ENCODE measurements at regions not wholly inside any gene's neighbourhood (a gene's known extent, or its start where the extent isn't known, plus 50 kb on each side); places are given as distances from the start of the nearest gene placed in this dataset.

DNA sequence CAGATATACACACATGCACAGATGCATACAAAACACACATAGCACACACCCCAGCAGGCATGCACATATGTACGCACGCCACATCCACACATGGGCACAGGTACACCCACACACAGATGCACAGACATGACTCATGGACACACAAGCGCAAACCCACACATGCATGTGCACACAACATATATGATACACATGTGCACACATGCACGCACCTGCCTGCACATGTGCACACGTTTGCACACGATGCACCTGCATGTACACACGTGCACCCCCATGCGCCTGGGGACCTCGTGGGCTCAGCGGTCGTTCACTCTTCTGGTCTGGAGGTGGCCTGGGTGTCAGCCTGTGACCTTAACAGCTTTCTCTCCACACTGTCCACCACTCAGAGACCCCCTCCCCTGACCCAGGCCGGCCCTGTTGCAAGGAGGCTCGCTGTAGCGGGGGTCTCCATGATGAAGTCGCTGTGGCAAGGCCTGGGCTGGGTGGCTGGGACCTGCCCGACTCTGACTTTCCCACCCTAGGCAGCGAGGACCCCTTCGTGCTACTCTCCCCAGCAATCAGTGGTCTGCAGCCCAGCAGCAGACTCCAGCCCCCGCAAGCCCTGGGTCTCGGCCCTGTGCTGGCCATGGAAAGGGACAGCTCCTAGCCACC lies 92.1 kb upstream of the TTC34 start:
- 90% methylated on average over 20 of the region's 20 CpGs for WGBS
- Histone ChIP-seq H3K36me3 (ENCODE audit: insufficient read depth, low read length) (no peaks in the 10 kb centered on the region), H3K27ac (ENCODE audit: low read depth, low read length) (no peak overlapping the region), H3K4me1 (ENCODE audit: insufficient read depth, low read length) (no peaks in the 10 kb centered on the region), H3K4me3 (ENCODE audit: low read length) (no peak overlapping the region), H3K27me3 (ENCODE audit: insufficient read depth, low read length) (no peaks in the 10 kb centered on the region), H3K9me3 (ENCODE audit: insufficient read depth, low read depth, low read length) (peaks cover 89% of the 10 kb centered on the region), H3K9ac (ENCODE audit: low read depth, low read length) (no peak overlapping the region)

DNA sequence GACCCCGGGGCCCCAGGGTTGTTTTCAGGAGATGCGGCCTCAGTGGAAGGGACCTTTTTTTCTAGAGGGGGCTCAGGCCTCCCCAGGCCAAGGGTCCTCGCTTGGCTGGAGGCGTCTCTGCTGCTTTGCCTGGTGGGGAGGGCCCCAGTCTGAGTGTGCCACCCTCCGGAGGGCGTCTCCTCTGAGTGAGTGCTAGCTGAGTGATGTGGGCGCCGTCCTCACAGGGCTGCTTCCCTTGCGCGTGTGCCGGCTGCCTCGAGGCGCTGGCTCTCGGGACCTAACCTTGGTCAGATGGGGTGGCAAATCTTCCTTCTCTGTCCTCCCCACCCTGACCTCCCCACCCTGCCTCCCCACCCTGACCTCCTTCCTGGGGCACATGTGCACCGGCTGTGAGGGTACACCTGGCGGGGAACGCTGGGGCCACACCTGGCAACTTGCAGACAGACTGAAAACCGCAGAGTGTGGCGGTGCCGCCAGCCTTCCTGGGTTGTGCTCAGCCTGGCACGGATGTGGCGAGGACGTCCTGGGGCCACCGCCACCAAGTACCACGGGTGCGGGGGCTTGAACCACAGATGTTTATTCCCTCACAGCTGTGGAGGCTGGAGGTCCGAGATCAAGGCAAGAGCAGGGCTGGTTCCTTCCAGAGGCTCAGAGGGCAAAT lies 93.0 kb upstream of the TTC34 start:
- Histone ChIP-seq H3K27me3 (ENCODE audit: insufficient read depth, low read length) (no peaks in the 10 kb centered on the region), H3K4me1 (ENCODE audit: insufficient read depth, low read length) (no peaks in the 10 kb centered on the region), H3K9ac (ENCODE audit: low read depth, low read length) (no peak overlapping the region), H3K9me3 (ENCODE audit: insufficient read depth, low read depth, low read length) (peaks cover 88% of the 10 kb centered on the region), H3K36me3 (ENCODE audit: insufficient read depth, low read length) (no peaks in the 10 kb centered on the region), H3K4me3 (ENCODE audit: low read length) (no peak overlapping the region), H3K27ac (ENCODE audit: low read depth, low read length) (no peak overlapping the region)
- 94% methylated on average over 27 of the region's 27 CpGs for WGBS

GRCh38 chr1:2896824-2897223 lies 95.3 kb upstream of the TTC34 start:
- WGBS, result 83% methylated on average over 7 of the region's 7 CpGs
- Histone ChIP-seq H3K4me1 (ENCODE audit: insufficient read depth, low read length) (no peaks in the 10 kb centered on the region), H3K27ac (ENCODE audit: low read depth, low read length) (no peak overlapping the region)

DNA sequence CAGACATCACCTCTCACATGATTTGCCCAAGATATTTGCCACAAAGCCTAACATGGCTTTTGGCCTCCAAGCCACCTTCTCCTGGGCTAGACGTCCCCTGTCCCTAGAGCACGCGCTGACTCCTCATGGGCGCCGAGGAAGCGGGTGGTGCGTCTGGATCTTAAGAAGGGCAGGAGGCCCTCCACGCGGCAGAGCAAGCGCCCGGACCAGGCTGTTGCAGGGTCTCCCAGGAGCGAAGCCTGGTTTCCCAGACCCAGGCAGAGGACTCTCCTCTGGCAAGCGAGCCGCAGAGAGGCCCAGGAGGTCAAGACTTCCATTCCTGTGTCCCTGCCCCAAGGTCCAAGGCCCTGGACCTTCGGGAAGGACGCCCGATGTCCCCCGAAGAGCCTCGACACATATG lies 101.7 kb upstream of the TTC34 start:
- no peaks in the 10 kb centered on the region for H3K36me3 ChIP-seq (ENCODE audit: insufficient read depth, low read length)
- no peak overlapping the region for H3K9ac ChIP-seq (ENCODE audit: low read depth, low read length)
- H3K27me3 ChIP-seq (ENCODE audit: insufficient read depth, low read length), result no peaks in the 10 kb centered on the region
- no peak overlapping the region for H3K27ac ChIP-seq (ENCODE audit: low read depth, low read length)
- H3K4me3 ChIP-seq (ENCODE audit: low read length), result no peak overlapping the region
- WGBS, result 93% methylated on average over 19 of the region's 19 CpGs
- no peaks in the 10 kb centered on the region for H3K4me1 ChIP-seq (ENCODE audit: insufficient read depth, low read length)
- peaks cover 91% of the 10 kb centered on the region for H3K9me3 ChIP-seq (ENCODE audit: insufficient read depth, low read depth, low read length)

More at GRCh38 chr1:2896824-2897223, 95.3 kb upstream of the TTC34 start:
- H3K36me3 ChIP-seq (ENCODE audit: insufficient read depth, low read length), result no peaks in the 10 kb centered on the region
- no peak overlapping the region for H3K9ac ChIP-seq (ENCODE audit: low read depth, low read length)
- H3K4me3 ChIP-seq (ENCODE audit: low read length), result peak overlapping the region; percentile 5; the same call in 1 of the 2 replicates
- H3K9me3 ChIP-seq (ENCODE audit: insufficient read depth, low read depth, low read length), result peaks cover 93% of the 10 kb centered on the region
- H3K27me3 ChIP-seq (ENCODE audit: insufficient read depth, low read length), result no peaks in the 10 kb centered on the region

GRCh38 chr1:2904191-2904590 lies 102.7 kb upstream of the TTC34 start:
- H3K27me3 ChIP-seq (ENCODE audit: insufficient read depth, low read length), result no peaks in the 10 kb centered on the region
- no peaks in the 10 kb centered on the region for H3K36me3 ChIP-seq (ENCODE audit: insufficient read depth, low read length)
- peaks cover 91% of the 10 kb centered on the region for H3K9me3 ChIP-seq (ENCODE audit: insufficient read depth, low read depth, low read length)
- H3K4me3 ChIP-seq (ENCODE audit: low read length), result no peak overlapping the region
- H3K4me1 ChIP-seq (ENCODE audit: insufficient read depth, low read length), result no peaks in the 10 kb centered on the region
- H3K9ac ChIP-seq (ENCODE audit: low read depth, low read length), result no peak overlapping the region
- 95% methylated on average over 15 of the region's 15 CpGs for WGBS
- H3K27ac ChIP-seq (ENCODE audit: low read depth, low read length), result no peak overlapping the region

GRCh38 chr1:2905356-2905755 lies 103.9 kb upstream of the TTC34 start:
- Histone ChIP-seq H3K27me3 (ENCODE audit: insufficient read depth, low read length) (no peaks in the 10 kb centered on the region), H3K9me3 (ENCODE audit: insufficient read depth, low read depth, low read length) (peaks cover 92% of the 10 kb centered on the region), H3K4me1 (ENCODE audit: insufficient read depth, low read length) (no peaks in the 10 kb centered on the region), H3K9ac (ENCODE audit: low read depth, low read length) (no peak overlapping the region), H3K36me3 (ENCODE audit: insufficient read depth, low read length) (no peaks in the 10 kb centered on the region), H3K27ac (ENCODE audit: low read depth, low read length) (no peak overlapping the region), H3K4me3 (ENCODE audit: low read length) (no peak overlapping the region)
- WGBS, result 87% methylated on average over 12 of the region's 12 CpGs

DNA sequence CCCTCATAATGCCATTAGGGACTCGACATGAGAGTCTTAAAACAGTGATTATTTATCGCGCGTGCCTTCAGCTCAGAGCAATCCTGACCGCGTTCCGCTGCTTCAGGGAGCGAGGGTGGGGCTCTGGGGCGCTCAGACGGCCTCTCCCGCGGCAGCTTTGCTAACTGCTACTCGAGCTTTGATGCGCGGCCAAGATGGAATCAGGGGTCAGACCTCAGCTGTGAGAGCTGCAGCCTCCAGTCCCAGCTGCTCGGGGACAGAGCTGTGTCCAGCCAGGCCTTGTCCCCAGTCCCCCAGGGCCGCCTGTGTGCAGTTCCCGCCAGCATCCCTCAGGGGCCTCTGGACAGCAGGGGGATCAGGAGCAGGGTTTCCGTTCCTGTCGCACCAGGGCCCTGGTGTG lies 104.6 kb upstream of the TTC34 start:
- 89% methylated on average over 20 of the region's 20 CpGs for WGBS
- peaks cover 92% of the 10 kb centered on the region for H3K9me3 ChIP-seq (ENCODE audit: insufficient read depth, low read depth, low read length)
- H3K9ac ChIP-seq (ENCODE audit: low read depth, low read length), result no peak overlapping the region
- no peak overlapping the region for H3K27ac ChIP-seq (ENCODE audit: low read depth, low read length)
- H3K36me3 ChIP-seq (ENCODE audit: insufficient read depth, low read length), result no peaks in the 10 kb centered on the region
- no peaks in the 10 kb centered on the region for H3K27me3 ChIP-seq (ENCODE audit: insufficient read depth, low read length)
- no peak overlapping the region for H3K4me3 ChIP-seq (ENCODE audit: low read length)
- no peaks in the 10 kb centered on the region for H3K4me1 ChIP-seq (ENCODE audit: insufficient read depth, low read length)

- Histone ChIP-seq H3K4me1 (ENCODE audit: insufficient read depth, low read length) (no peaks in the 10 kb centered on the region), H3K36me3 (ENCODE audit: insufficient read depth, low read length) (no peaks in the 10 kb centered on the region), H3K4me3 (ENCODE audit: low read length) (no peak overlapping the region), H3K27me3 (ENCODE audit: insufficient read depth, low read length) (no peaks in the 10 kb centered on the region), H3K9me3 (ENCODE audit: insufficient read depth, low read depth, low read length) (peaks cover 89% of the 10 kb centered on the region), H3K27ac (ENCODE audit: low read depth, low read length) (no peak overlapping the region), H3K9ac (ENCODE audit: low read depth, low read length) (no peak overlapping the region)
- 87% methylated on average over 15 of the region's 15 CpGs for WGBS
Measured at GRCh38 chr1:2906620-2907019, 105.1 kb upstream of the TTC34 start.

DNA sequence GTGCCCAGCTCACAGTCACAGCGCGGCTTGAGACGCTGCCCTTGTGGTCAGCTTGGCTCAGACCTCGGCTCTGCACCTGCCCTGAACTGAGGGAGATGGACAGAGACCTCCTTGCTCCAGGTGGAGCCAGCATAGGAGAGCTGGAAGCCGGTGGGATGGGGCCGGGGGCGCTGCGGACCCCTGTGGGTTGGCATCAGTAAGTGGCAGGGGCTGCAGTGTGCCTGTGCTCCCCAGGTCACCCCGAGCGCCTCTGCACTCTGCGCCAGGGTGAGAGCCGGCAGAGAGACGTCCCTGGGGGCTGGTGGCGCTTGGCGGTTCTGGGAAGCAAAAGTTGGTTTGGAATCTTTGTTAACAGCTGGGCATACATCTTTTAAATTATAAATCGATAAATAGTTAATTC lies 105.6 kb upstream of the TTC34 start:
- WGBS, result 85% methylated on average over 14 of the region's 16 CpGs
- H3K9ac ChIP-seq (ENCODE audit: low read depth, low read length), result no peak overlapping the region
- no peak overlapping the region for H3K27ac ChIP-seq (ENCODE audit: low read depth, low read length)
- no peaks in the 10 kb centered on the region for H3K4me1 ChIP-seq (ENCODE audit: insufficient read depth, low read length)
- H3K36me3 ChIP-seq (ENCODE audit: insufficient read depth, low read length), result no peaks in the 10 kb centered on the region
- no peaks in the 10 kb centered on the region for H3K27me3 ChIP-seq (ENCODE audit: insufficient read depth, low read length)
- peaks cover 84% of the 10 kb centered on the region for H3K9me3 ChIP-seq (ENCODE audit: insufficient read depth, low read depth, low read length)
- H3K4me3 ChIP-seq (ENCODE audit: low read length), result no peak overlapping the region

DNA sequence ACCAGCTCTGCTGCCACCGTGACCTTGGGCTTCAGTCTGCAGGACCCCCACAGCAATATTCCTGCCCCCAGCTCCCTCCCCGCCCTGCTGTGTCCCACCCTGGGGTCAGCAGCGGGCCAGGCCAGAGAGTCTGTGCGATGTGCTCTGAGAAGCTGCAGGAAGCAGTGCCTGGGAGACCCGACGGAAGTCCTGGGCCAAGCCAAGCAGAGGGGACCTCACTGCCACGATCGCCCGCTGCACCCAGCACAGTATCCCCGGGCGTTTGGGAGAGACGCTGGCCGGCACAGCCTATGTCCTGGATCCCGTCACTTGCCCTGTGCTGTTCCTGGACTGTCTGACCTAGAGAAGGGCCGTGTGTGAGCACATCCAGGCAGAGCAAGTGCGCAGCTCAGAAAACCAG lies 106.6 kb upstream of the TTC34 start:
- no peaks in the 10 kb centered on the region for H3K27me3 ChIP-seq (ENCODE audit: insufficient read depth, low read length)

DNA sequence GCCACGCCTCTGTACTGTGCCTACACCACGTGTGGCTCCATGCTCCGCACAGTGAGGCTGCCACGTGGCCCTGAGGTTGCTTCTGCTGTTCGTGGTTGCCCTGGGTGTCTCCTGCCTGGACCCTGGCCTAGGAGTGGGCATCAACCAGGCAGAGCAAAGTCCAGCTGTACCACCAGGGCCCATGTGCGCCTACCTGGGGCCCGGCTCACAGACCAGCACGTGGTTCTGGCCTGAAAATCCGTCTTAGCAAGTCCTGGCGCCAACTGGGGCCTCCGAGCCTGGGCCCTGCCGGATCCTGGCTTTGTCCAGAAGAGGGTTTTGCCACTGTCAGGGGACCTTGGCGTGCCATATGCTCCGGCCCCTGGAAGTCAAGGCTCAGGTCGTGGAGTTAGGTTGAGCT lies 107.1 kb upstream of the TTC34 start:
- 73% methylated on average over 15 of the region's 15 CpGs for WGBS
- H3K27ac ChIP-seq (ENCODE audit: low read depth, low read length), result no peak overlapping the region
- H3K27me3 ChIP-seq (ENCODE audit: insufficient read depth, low read length), result no peaks in the 10 kb centered on the region

More for the DNA sequence above, 106.6 kb upstream of the TTC34 start:
- 89% methylated on average over 16 of the region's 16 CpGs for WGBS
- H3K9me3 ChIP-seq (ENCODE audit: insufficient read depth, low read depth, low read length), result peaks cover 81% of the 10 kb centered on the region
- no peak overlapping the region for H3K4me3 ChIP-seq (ENCODE audit: low read length)
- H3K4me1 ChIP-seq (ENCODE audit: insufficient read depth, low read length), result no peaks in the 10 kb centered on the region
- no peak overlapping the region for H3K27ac ChIP-seq (ENCODE audit: low read depth, low read length)
- H3K36me3 ChIP-seq (ENCODE audit: insufficient read depth, low read length), result no peaks in the 10 kb centered on the region
- H3K9ac ChIP-seq (ENCODE audit: low read depth, low read length), result no peak overlapping the region

More for the DNA sequence above, 107.1 kb upstream of the TTC34 start:
- Histone ChIP-seq H3K9ac (ENCODE audit: low read depth, low read length) (no peak overlapping the region), H3K36me3 (ENCODE audit: insufficient read depth, low read length) (no peaks in the 10 kb centered on the region), H3K9me3 (ENCODE audit: insufficient read depth, low read depth, low read length) (peaks cover 80% of the 10 kb centered on the region), H3K4me3 (ENCODE audit: low read length) (no peak overlapping the region), H3K4me1 (ENCODE audit: insufficient read depth, low read length) (no peaks in the 10 kb centered on the region)

Data from HUES64 (cell line).